GM23338 (cell line): ENCODE measurements at regions not wholly inside any gene's neighbourhood (a gene's known extent, or its start where the extent isn't known, plus 50 kb on each side); places are given as distances from the start of the nearest gene placed in this dataset.

Experiments used
- ATAC-seq: fragments of 200-7000 bp; cut with Tn5 transposase; 3 replicates; pipeline ENCODE4 v1.9.1; 2020
- DNase-seq: peaks from one replicate; pipeline ENCODE4 v3.0.0-alpha.2; 2015; ENCODE audit warnings: low spot score
- H2AFZ ChIP-seq: fragments of 200-600 bp; sonication (generic); 2 replicates; pipeline ENCODE4 v1.8.0; 2016; ENCODE audit warnings: antibody characterized with exemption, mild to moderate bottlenecking, moderate library complexity
- H3F3A ChIP-seq: fragments of 200-600 bp; sonication (generic); replicated peaks from 2 replicates; pipeline ENCODE4 v1.8.0; 2017; ENCODE audit warnings: antibody characterized with exemption, mixed run types, low read depth
- H3K27ac ChIP-seq: fragments of 200-600 bp; sonication (generic); 2 replicates; pipeline ENCODE4 v1.6.1; 2016; ENCODE audit warnings: low read depth
- H3K27me3 ChIP-seq: fragments of 200-600 bp; sonication (generic); 2 replicates; pipeline ENCODE4 v1.8.0; 2016; ENCODE audit warnings: mild to moderate bottlenecking, mixed run types, moderate library complexity; ENCODE audit not compliant: insufficient read depth
- H3K36me3 ChIP-seq: fragments of 200-600 bp; sonication (generic); 2 replicates; pipeline ENCODE4 v1.8.0; 2016; ENCODE audit warnings: mild to moderate bottlenecking; ENCODE audit not compliant: insufficient read depth
- H3K4me1 ChIP-seq: fragments of 200-600 bp; sonication (generic); 2 replicates; pipeline ENCODE4 v1.8.0; 2016; ENCODE audit warnings: mild to moderate bottlenecking, moderate library complexity; ENCODE audit not compliant: insufficient read depth
- H3K4me2 ChIP-seq: fragments of 200-600 bp; sonication (generic); 2 replicates; pipeline ENCODE4 v1.7.1; 2017; ENCODE audit warnings: mixed run types
- H3K4me3 ChIP-seq: fragments of 200-600 bp; sonication (generic); 2 replicates; pipeline ENCODE4 v1.6.1; 2016; ENCODE audit warnings: mixed run types
- H3K79me2 ChIP-seq: fragments of 200-600 bp; sonication (generic); replicated peaks from 2 replicates; pipeline ENCODE4 v1.8.0; 2017; ENCODE audit warnings: mild to moderate bottlenecking; ENCODE audit not compliant: insufficient read depth
- H3K9me2 ChIP-seq: fragments of 200-600 bp; sonication (generic); 2 replicates; pipeline ENCODE4 v1.8.0; 2017; ENCODE audit not compliant: insufficient read depth
- H4K20me1 ChIP-seq: fragments of 200-600 bp; sonication (generic); replicated peaks from 2 replicates; pipeline ENCODE4 v1.8.0; 2017; ENCODE audit warnings: mild to moderate bottlenecking; ENCODE audit not compliant: insufficient read depth
- H3K27ac Mint-ChIP-seq: 2 replicates; pipeline ENCODE4 v1.8.0; 2020; ENCODE audit warnings: inconsistent platforms, mild to moderate bottlenecking, moderate library complexity, mixed read lengths
- H3K27me3 Mint-ChIP-seq: 3 replicates; pipeline ENCODE4 v1.8.0; 2022; ENCODE audit warnings: low read depth, mild to moderate bottlenecking, moderate library complexity, mixed read lengths, inconsistent platforms; ENCODE audit not compliant: insufficient read depth, poor library complexity
- H3K36me3 Mint-ChIP-seq: 3 replicates; pipeline ENCODE4 v1.8.0; 2021; ENCODE audit warnings: low read depth, mild to moderate bottlenecking, inconsistent platforms, moderate library complexity, mixed read lengths
- H3K4me1 Mint-ChIP-seq: 3 replicates; pipeline ENCODE4 v1.8.0; 2020; ENCODE audit warnings: mild to moderate bottlenecking, inconsistent platforms, mixed read lengths
- H3K4me3 Mint-ChIP-seq: 3 replicates; pipeline ENCODE4 v1.8.0; 2021; ENCODE audit warnings: moderate library complexity, mild to moderate bottlenecking, inconsistent platforms, mixed read lengths
- H3K9me3 Mint-ChIP-seq: 3 replicates; pipeline ENCODE4 v1.8.0; 2020; ENCODE audit warnings: moderate library complexity, mild to moderate bottlenecking, inconsistent platforms, mixed read lengths
- CREB1 ChIP-seq: fragments of 250-450 bp; sonication (Bioruptor Pico); IDR thresholded peaks from 2 replicates; pipeline ENCODE4 v1.5.0; 2020; ENCODE audit warnings: low read depth, mild to moderate bottlenecking, moderate library complexity
- CTCF ChIP-seq, 2 experiments: fragments of 200-600 bp in 1 of 2; sonication (generic) in 1 of 2; conservative IDR thresholded peaks; 2 replicates each; pipeline versions ENCODE4 v1.5.1 to v1.6.1; 2016 to 2017; ENCODE audit warnings: antibody characterized with exemption in 2 of 2, low read depth in 2 of 2, mild to moderate bottlenecking in 2 of 2, moderate library complexity in 1 of 2
- ETS1 ChIP-seq: IDR thresholded peaks from 2 replicates; pipeline ENCODE4 v1.6.1; 2016; ENCODE audit warnings: antibody characterized with exemption
- EZH2 ChIP-seq: fragments of 200-600 bp; sonication (generic); IDR thresholded peaks from one replicate; pipeline ENCODE4 v1.8.0; 2017; ENCODE audit warnings: antibody characterized with exemption, mild to moderate bottlenecking, low read depth; ENCODE audit not compliant: unreplicated experiment
- EZH2phosphoT487 ChIP-seq: fragments of 200-600 bp; sonication (generic); IDR thresholded peaks from one replicate; pipeline ENCODE4 v1.8.1; 2018; ENCODE audit warnings: antibody characterized with exemption; ENCODE audit not compliant: unreplicated experiment
- JUNB ChIP-seq: IDR thresholded peaks from one replicate; pipeline ENCODE4 v1.6.1; 2016; ENCODE audit warnings: antibody characterized with exemption; ENCODE audit not compliant: unreplicated experiment
- NANOG ChIP-seq: IDR thresholded peaks from 2 replicates; pipeline ENCODE4 v1.6.1; 2016; ENCODE audit warnings: antibody characterized with exemption, borderline replicate concordance
- POLR2AphosphoS5 ChIP-seq: IDR thresholded peaks from 2 replicates; pipeline ENCODE4 v1.6.1; 2016; ENCODE audit warnings: antibody characterized with exemption, low read depth
- STAT1 ChIP-seq: IDR thresholded peaks from one replicate; pipeline ENCODE4 v1.6.1; 2016; ENCODE audit warnings: antibody characterized with exemption; ENCODE audit not compliant: unreplicated experiment
- ZNF114 ChIP-seq: fragments of 250-450 bp; sonication (Bioruptor Pico); IDR thresholded peaks from 2 replicates; pipeline ENCODE4 v1.5.0; 2020; ENCODE audit warnings: mild to moderate bottlenecking, moderate library complexity
- ZNF331 ChIP-seq: fragments of 250-450 bp; sonication (Bioruptor Pico); IDR thresholded peaks from 2 replicates; pipeline ENCODE4 v1.5.0; 2020; ENCODE audit warnings: low read depth, mild to moderate bottlenecking, moderate library complexity
- TF ChIP-seq, protein P1 (sequence below): IDR thresholded peaks from one replicate; pipeline ENCODE4 v1.6.1; 2018; ENCODE audit warnings: antibody characterized with exemption; ENCODE audit not compliant: unreplicated experiment
- TF ChIP-seq, protein P2 (sequence below): fragments of 250-450 bp; sonication (Bioruptor Pico); IDR thresholded peaks from 2 replicates; pipeline ENCODE4 v1.5.0; 2020; ENCODE audit warnings: mild to moderate bottlenecking, moderate library complexity

DNA sequence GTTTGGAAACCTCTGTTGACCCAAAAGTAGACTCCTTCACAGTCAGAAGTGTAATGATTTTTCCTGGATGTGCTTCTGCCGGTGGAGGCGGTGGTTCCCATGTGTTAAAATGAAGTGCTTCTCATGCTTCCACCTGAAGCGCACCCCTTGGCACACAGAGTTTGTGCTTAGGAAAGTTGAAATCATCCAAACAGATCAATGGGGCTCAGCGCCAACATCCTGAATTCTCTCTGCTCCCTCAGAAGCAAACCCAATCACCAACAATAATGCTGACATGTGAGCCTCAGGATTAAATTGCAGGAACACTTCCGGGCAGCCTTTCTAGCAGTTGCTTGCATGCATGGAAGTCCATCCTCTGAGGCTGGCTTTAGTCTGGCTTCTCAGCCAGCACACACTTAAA is 71.0 kb downstream of the MED10 start (continued):
- TF ChIP-seq, protein P1, sequence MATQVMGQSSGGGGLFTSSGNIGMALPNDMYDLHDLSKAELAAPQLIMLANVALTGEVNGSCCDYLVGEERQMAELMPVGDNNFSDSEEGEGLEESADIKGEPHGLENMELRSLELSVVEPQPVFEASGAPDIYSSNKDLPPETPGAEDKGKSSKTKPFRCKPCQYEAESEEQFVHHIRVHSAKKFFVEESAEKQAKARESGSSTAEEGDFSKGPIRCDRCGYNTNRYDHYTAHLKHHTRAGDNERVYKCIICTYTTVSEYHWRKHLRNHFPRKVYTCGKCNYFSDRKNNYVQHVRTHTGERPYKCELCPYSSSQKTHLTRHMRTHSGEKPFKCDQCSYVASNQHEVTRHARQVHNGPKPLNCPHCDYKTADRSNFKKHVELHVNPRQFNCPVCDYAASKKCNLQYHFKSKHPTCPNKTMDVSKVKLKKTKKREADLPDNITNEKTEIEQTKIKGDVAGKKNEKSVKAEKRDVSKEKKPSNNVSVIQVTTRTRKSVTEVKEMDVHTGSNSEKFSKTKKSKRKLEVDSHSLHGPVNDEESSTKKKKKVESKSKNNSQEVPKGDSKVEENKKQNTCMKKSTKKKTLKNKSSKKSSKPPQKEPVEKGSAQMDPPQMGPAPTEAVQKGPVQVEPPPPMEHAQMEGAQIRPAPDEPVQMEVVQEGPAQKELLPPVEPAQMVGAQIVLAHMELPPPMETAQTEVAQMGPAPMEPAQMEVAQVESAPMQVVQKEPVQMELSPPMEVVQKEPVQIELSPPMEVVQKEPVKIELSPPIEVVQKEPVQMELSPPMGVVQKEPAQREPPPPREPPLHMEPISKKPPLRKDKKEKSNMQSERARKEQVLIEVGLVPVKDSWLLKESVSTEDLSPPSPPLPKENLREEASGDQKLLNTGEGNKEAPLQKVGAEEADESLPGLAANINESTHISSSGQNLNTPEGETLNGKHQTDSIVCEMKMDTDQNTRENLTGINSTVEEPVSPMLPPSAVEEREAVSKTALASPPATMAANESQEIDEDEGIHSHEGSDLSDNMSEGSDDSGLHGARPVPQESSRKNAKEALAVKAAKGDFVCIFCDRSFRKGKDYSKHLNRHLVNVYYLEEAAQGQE = no peak
- TF ChIP-seq CTCF (conservative IDR thresholded peaks at IDR 0.05; ENCODE audit: low read depth in 2 of 2) = no peak

GRCh38 chr5:6305853-6306252 is 72.5 kb downstream of the MED10 start:
- no peaks in the 10 kb centered on the region for H3K36me3 Mint-ChIP-seq
- no peak overlapping the region for H2AFZ ChIP-seq
- no peaks in the 10 kb centered on the region for H3K36me3 ChIP-seq
- H3K4me3 ChIP-seq = no peak overlapping the region
- no peak overlapping the region for H3K4me2 ChIP-seq
- no peak overlapping the region for H3K4me3 Mint-ChIP-seq
- H3K4me1 Mint-ChIP-seq = peaks cover 14% of the 10 kb centered on the region
- no peaks in the 10 kb centered on the region for H3F3A ChIP-seq
- H4K20me1 ChIP-seq = peaks cover 14% of the 10 kb centered on the region; the same call in 1 of the 2 replicates
- no peaks in the 10 kb centered on the region for H3K9me3 Mint-ChIP-seq
- DNase-seq (no peak), ATAC-seq (no peak)
- H3K9me2 ChIP-seq = no peaks in the 10 kb centered on the region
- H3K27ac ChIP-seq = no peak overlapping the region
- peaks cover 64% of the 10 kb centered on the region for H3K27me3 Mint-ChIP-seq
- no peaks in the 10 kb centered on the region for H3K79me2 ChIP-seq
- peaks cover 6% of the 10 kb centered on the region; the same call in 1 of the 2 replicates for H3K4me1 ChIP-seq
- H3K27me3 ChIP-seq = peaks cover 94% of the 10 kb centered on the region
- H3K27ac Mint-ChIP-seq = no peak overlapping the region
- TF ChIP-seq EZH2phosphoT487 = no peak
- no peak for TF ChIP-seq ZNF114 (CRISPR knock-in tag)
- no peak for TF ChIP-seq CREB1
- TF ChIP-seq, protein P2, sequence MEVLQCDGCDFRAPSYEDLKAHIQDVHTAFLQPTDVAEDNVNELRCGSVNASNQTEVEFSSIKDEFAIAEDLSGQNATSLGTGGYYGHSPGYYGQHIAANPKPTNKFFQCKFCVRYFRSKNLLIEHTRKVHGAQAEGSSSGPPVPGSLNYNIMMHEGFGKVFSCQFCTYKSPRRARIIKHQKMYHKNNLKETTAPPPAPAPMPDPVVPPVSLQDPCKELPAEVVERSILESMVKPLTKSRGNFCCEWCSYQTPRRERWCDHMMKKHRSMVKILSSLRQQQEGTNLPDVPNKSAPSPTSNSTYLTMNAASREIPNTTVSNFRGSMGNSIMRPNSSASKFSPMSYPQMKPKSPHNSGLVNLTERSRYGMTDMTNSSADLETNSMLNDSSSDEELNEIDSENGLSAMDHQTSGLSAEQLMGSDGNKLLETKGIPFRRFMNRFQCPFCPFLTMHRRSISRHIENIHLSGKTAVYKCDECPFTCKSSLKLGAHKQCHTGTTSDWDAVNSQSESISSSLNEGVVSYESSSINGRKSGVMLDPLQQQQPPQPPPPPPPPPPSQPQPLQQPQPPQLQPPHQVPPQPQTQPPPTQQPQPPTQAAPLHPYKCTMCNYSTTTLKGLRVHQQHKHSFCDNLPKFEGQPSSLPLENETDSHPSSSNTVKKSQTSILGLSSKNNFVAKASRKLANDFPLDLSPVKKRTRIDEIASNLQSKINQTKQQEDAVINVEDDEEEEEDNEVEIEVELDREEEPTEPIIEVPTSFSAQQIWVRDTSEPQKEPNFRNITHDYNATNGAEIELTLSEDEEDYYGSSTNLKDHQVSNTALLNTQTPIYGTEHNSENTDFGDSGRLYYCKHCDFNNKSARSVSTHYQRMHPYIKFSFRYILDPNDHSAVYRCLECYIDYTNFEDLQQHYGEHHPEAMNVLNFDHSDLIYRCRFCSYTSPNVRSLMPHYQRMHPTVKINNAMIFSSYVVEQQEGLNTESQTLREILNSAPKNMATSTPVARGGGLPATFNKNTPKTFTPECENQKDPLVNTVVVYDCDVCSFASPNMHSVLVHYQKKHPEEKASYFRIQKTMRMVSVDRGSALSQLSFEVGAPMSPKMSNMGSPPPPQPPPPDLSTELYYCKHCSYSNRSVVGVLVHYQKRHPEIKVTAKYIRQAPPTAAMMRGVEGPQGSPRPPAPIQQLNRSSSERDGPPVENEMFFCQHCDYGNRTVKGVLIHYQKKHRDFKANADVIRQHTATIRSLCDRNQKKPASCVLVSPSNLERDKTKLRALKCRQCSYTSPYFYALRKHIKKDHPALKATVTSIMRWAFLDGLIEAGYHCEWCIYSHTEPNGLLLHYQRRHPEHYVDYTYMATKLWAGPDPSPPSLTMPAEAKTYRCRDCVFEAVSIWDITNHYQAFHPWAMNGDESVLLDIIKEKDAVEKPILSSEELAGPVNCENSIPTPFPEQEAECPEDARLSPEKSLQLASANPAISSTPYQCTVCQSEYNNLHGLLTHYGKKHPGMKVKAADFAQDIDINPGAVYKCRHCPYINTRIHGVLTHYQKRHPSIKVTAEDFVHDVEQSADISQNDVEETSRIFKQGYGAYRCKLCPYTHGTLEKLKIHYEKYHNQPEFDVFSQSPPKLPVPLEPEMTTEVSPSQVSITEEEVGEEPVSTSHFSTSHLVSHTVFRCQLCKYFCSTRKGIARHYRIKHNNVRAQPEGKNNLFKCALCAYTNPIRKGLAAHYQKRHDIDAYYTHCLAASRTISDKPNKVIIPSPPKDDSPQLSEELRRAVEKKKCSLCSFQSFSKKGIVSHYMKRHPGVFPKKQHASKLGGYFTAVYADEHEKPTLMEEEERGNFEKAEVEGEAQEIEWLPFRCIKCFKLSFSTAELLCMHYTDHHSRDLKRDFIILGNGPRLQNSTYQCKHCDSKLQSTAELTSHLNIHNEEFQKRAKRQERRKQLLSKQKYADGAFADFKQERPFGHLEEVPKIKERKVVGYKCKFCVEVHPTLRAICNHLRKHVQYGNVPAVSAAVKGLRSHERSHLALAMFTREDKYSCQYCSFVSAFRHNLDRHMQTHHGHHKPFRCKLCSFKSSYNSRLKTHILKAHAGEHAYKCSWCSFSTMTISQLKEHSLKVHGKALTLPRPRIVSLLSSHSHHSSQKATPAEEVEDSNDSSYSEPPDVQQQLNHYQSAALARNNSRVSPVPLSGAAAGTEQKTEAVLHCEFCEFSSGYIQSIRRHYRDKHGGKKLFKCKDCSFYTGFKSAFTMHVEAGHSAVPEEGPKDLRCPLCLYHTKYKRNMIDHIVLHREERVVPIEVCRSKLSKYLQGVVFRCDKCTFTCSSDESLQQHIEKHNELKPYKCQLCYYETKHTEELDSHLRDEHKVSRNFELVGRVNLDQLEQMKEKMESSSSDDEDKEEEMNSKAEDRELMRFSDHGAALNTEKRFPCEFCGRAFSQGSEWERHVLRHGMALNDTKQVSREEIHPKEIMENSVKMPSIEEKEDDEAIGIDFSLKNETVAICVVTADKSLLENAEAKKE (CRISPR knock-in tag) = no peak
- no peak for TF ChIP-seq EZH2
- no peak for TF ChIP-seq POLR2AphosphoS5
- no peak for TF ChIP-seq STAT1
- TF ChIP-seq ETS1 = no peak
- TF ChIP-seq NANOG = no peak
- TF ChIP-seq ZNF331 (CRISPR knock-in tag) = no peak
- no peak for TF ChIP-seq JUNB
